ENCODE measurements at regions not wholly inside any gene's neighbourhood (a gene's known extent, or its start where the extent isn't known, plus 50 kb on each side); places are given as distances from the start of the nearest gene placed in this dataset.

DNA sequence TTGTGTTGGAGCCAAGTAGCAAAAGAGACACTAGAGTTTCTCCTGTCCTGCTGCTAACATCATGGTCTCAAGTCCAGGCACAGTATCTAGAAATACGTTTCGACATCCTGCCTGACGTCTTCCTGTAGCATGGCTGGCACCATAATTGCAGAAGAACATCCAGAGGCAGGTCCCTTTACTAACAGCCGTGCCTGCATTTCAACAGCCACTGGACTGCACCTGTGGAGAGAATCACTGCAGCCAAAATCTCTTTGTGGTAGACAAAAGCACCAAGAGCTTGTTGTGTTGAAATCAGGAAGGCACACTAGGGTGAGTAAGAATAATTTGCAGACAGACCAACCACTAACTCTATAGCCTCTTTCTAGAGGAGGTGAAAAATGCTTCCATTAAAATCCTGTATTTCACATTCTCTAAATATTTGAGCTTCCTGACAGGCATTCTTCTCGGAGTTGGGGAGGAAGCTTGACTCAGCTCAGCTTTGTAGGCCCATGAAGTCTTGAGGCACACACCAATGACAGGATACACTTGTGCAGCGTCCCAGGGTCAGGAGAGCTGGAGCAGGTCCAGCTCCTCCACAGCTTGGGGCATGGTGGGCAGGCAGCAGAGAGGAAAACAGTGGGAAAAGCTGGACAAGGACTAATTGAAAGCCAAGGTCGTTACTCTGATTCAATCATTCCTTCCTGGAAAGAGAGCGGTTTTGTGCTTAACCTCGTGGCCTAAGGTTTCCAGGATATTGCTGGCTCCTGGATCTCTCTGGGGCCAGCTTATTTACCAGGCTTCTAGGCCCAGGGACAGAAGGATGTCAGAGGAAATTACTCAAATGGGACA, 244.9 kb downstream of the FAM43A start:
- no peak overlapping the region for H3K4me3 ChIP-seq (ENCODE audit: low read length, poor library complexity, severe bottlenecking)
- H3K27me3 ChIP-seq (ENCODE audit: insufficient read depth, low read length, poor library complexity, severe bottlenecking), result no peaks in the 10 kb centered on the region
- H3F3A ChIP-seq (ENCODE audit: low read depth), result no peaks in the 10 kb centered on the region
- H4K20me1 ChIP-seq (ENCODE audit: insufficient read depth, low read length, poor library complexity, severe bottlenecking), result no peaks in the 10 kb centered on the region
- H3K79me2 ChIP-seq (ENCODE audit: insufficient read depth, low read length), result no peaks in the 10 kb centered on the region
- no peak overlapping the region for H3K4me2 ChIP-seq (ENCODE audit: low read depth, low read length, poor library complexity, severe bottlenecking)
- H2AFZ ChIP-seq (ENCODE audit: low read length), result no peak overlapping the region
- H3K4me1 ChIP-seq (ENCODE audit: insufficient read depth, low read length, poor library complexity, severe bottlenecking), result no peaks in the 10 kb centered on the region
- no peaks in the 10 kb centered on the region for H3K9me2 ChIP-seq (replicated peaks; ENCODE audit: low read depth, low read length)
- no peaks in the 10 kb centered on the region for H3K9me3 ChIP-seq (ENCODE audit: insufficient read depth, low read depth, low read length)
- H3K36me3 ChIP-seq (ENCODE audit: insufficient read depth, low read length), result no peaks in the 10 kb centered on the region
- no peak overlapping the region for H3K9ac ChIP-seq (ENCODE audit: low read depth, low read length, poor library complexity, severe bottlenecking)
- TF ChIP-seq, protein P1, sequence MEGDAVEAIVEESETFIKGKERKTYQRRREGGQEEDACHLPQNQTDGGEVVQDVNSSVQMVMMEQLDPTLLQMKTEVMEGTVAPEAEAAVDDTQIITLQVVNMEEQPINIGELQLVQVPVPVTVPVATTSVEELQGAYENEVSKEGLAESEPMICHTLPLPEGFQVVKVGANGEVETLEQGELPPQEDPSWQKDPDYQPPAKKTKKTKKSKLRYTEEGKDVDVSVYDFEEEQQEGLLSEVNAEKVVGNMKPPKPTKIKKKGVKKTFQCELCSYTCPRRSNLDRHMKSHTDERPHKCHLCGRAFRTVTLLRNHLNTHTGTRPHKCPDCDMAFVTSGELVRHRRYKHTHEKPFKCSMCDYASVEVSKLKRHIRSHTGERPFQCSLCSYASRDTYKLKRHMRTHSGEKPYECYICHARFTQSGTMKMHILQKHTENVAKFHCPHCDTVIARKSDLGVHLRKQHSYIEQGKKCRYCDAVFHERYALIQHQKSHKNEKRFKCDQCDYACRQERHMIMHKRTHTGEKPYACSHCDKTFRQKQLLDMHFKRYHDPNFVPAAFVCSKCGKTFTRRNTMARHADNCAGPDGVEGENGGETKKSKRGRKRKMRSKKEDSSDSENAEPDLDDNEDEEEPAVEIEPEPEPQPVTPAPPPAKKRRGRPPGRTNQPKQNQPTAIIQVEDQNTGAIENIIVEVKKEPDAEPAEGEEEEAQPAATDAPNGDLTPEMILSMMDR (conservative IDR thresholded peaks at IDR 0.05; ENCODE audit: low read length), result no peak
- TF ChIP-seq EZH2phosphoT487 (IDR thresholded peaks at IDR 0.05; ENCODE audit: borderline replicate concordance), result no peak

DNA sequence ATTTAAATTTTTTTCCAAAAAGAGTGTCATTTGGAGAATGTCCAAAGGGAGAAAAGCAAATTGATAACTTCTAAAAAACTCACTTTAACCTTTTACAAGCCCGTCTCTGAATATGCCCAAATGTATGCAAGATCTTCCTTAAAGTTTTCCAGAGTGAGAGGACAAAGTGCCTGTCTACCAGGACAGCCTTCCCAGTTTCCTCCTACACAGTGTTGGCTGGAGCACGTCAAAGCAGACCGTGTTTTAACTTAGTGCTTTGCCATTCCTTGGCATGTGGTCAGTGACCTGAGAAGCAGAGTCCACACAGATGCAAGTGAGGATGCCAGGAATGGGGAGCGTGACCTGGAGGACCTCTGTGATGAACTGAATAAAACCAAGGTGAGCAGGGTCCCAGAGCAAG, 245.7 kb downstream of the FAM43A start:
- Histone ChIP-seq H3F3A (ENCODE audit: low read depth) (no peaks in the 10 kb centered on the region), H3K9ac (ENCODE audit: low read depth, low read length, poor library complexity, severe bottlenecking) (no peak overlapping the region), H3K9me2 (replicated peaks; ENCODE audit: low read depth, low read length) (no peaks in the 10 kb centered on the region), H2AFZ (ENCODE audit: low read length) (no peak overlapping the region), H3K4me1 (ENCODE audit: insufficient read depth, low read length, poor library complexity, severe bottlenecking) (no peaks in the 10 kb centered on the region), H4K20me1 (ENCODE audit: insufficient read depth, low read length, poor library complexity, severe bottlenecking) (no peaks in the 10 kb centered on the region), H3K4me2 (ENCODE audit: low read depth, low read length, poor library complexity, severe bottlenecking) (no peak overlapping the region), H3K36me3 (ENCODE audit: insufficient read depth, low read length) (no peaks in the 10 kb centered on the region), H3K9me3 (ENCODE audit: insufficient read depth, low read depth, low read length) (no peaks in the 10 kb centered on the region), H3K27me3 (ENCODE audit: insufficient read depth, low read length, poor library complexity, severe bottlenecking) (no peaks in the 10 kb centered on the region), H3K4me3 (ENCODE audit: low read length, poor library complexity, severe bottlenecking) (no peak overlapping the region), H3K79me2 (ENCODE audit: insufficient read depth, low read length) (no peaks in the 10 kb centered on the region)
- no peak for TF ChIP-seq EZH2phosphoT487 (IDR thresholded peaks at IDR 0.05; ENCODE audit: borderline replicate concordance)
- TF ChIP-seq, protein P1 (conservative IDR thresholded peaks at IDR 0.05; ENCODE audit: low read length), result no peak

DNA sequence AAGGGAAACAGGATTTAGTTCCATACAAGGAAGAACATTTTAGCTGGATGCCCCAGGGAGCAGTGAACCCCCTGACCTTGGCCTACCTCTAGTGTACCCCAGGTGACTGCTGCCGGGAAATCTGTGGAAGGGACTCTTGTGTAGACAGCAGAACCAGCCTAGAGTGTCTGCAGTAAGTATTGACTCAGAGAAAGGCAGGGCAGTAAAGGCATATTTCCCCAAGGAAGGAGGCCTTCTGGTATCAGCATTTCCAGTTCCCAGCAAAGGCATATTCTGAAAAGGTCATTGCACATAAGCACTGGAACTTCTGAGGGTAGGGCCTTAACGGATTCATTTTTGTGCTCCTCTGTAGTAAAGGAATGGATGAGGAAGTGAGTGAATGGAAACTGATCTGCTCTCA, 246.2 kb downstream of the FAM43A start:
- H4K20me1 ChIP-seq (ENCODE audit: insufficient read depth, low read length, poor library complexity, severe bottlenecking), result no peaks in the 10 kb centered on the region
- H3K27me3 ChIP-seq (ENCODE audit: insufficient read depth, low read length, poor library complexity, severe bottlenecking), result no peaks in the 10 kb centered on the region
- TF ChIP-seq EZH2phosphoT487 (IDR thresholded peaks at IDR 0.05; ENCODE audit: borderline replicate concordance), result no peak
- TF ChIP-seq, protein P1 (conservative IDR thresholded peaks at IDR 0.05; ENCODE audit: low read length), result no peak
- no peak overlapping the region for H2AFZ ChIP-seq (ENCODE audit: low read length)
- no peaks in the 10 kb centered on the region for H3F3A ChIP-seq (ENCODE audit: low read depth)
- H3K9me3 ChIP-seq (ENCODE audit: insufficient read depth, low read depth, low read length), result no peaks in the 10 kb centered on the region
- H3K4me3 ChIP-seq (ENCODE audit: low read length, poor library complexity, severe bottlenecking), result no peak overlapping the region
- H3K4me1 ChIP-seq (ENCODE audit: insufficient read depth, low read length, poor library complexity, severe bottlenecking), result no peaks in the 10 kb centered on the region
- no peaks in the 10 kb centered on the region for H3K79me2 ChIP-seq (ENCODE audit: insufficient read depth, low read length)
- no peak overlapping the region for H3K4me2 ChIP-seq (ENCODE audit: low read depth, low read length, poor library complexity, severe bottlenecking)
- H3K9me2 ChIP-seq (replicated peaks; ENCODE audit: low read depth, low read length), result no peaks in the 10 kb centered on the region
- H3K36me3 ChIP-seq (ENCODE audit: insufficient read depth, low read length), result no peaks in the 10 kb centered on the region
- H3K9ac ChIP-seq (ENCODE audit: low read depth, low read length, poor library complexity, severe bottlenecking), result no peak overlapping the region

All from Loucy (cell line).